Skin epidermis (tissue), 12 donors: ENCODE measurements at regions not wholly inside any gene's neighbourhood (a gene's known extent, or its start where the extent isn't known, plus 50 kb on each side); places are given as distances from the start of the nearest gene placed in this dataset.

Experiments
- H3K27ac ChIP-seq, 21 experiments: fragments of 200-600 bp; sonication (generic) in 11 of 21; one replicate each; pipeline ENCODE4 v1.5.0; 2020; ENCODE audit warnings: mild to moderate bottlenecking in 3 of 21, inconsistent platforms in 2 of 21, moderate library complexity in 2 of 21
- H3K4me3 ChIP-seq, 7 experiments: fragments of 200-600 bp; sonication (generic) in 2 of 7; one replicate each; pipeline ENCODE4 v1.5.0; 2020; ENCODE audit warnings: inconsistent platforms in 2 of 7, mild to moderate bottlenecking in 2 of 7, moderate library complexity in 1 of 7

DNA sequence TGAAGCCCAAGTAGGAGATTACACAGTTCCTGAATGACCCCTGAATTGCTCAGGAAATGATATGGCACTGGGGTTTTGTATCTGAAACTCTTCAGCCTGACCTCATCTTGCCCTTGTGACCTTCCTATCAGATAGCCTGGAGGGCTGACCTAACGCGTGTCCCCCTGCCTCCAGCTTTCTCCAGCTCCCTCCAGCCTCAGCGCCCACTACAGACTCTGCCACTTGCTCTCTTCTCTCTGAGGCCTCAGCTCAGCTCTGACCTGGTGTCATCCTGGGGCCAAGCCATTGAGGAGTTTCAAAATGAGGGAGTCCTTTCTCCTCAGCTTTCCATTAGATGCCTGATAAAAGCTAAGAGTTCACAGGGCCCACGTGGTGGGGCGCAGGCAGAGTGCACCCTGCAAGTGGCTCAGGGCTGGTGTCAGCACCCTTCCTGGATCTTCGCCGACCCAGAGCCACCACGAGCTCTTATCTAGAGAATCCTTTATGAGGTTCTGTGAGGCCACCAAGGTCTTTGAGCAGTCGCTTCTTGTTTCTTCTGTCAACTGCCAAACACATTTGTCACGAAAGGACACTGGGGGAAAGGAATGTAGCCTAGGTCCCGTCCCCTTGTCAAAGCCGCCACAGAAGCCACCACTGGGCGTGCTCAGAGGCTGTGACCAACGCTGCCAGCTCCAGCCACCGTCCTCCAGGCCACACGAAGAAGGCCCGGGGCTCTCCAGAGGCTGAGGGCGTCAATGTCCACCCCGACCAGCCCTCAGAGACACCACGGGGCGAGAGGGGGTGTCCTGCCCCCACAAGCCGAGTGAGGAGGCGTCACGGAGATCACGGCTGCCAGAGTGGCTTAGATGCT lies 131.3 kb upstream of the GPC1 start:
- Histone ChIP-seq H3K4me3 (no peak overlapping the region), H3K27ac (no peak overlapping the region)

DNA sequence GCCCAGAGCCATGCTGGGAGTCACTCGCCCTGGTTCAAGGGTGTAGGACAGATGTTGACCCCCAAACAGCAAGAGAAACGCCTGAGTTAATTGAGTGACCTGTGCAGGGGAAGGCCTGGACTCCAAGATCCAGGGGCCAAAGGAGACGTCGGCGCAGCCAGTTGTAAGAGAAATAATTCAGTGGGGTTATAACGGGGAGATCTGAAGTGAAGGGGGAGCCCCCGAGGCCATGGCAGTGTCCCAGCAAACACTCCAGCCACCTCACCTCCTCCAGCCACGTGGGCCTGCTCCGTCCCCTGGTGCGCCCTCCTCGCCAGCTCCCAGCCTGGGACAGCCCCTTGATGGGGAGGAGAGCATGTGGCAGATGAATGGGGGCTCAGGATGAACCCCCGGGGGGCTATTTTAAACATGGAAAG lies 130.7 kb upstream of the GPC1 start:
- Histone ChIP-seq H3K4me3 (no peak overlapping the region), H3K27ac (no peak overlapping the region)

DNA sequence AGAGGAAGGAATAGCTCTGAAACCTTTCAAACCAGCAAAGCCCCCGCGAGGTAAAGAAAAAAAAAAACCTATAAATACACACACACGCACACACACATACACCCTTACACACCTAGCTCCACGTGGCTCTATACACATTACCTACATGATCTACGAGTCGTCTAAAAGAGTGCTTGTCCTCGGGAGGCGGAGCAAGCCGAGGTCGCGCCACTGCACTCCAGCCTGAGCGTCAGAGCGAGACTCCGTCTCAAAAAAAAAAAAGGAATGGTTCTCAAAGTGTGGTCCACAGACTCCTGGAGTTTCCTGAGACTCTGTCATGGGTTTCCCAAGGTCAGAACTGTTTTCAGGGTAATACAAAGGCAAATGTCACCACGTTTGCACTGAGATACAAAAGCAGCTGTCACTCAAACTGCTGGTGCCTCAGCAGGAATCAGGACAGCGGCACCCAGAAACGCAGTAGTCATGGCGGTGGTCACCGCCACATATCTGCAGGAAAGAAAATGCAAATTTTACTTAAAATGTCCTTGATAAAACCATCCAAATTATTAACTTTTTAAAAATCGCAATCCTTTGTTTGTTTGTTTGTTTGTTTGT lies 130.0 kb upstream of the GPC1 start:
- Histone ChIP-seq H3K4me3 (no peak overlapping the region), H3K27ac (no peak overlapping the region)

DNA sequence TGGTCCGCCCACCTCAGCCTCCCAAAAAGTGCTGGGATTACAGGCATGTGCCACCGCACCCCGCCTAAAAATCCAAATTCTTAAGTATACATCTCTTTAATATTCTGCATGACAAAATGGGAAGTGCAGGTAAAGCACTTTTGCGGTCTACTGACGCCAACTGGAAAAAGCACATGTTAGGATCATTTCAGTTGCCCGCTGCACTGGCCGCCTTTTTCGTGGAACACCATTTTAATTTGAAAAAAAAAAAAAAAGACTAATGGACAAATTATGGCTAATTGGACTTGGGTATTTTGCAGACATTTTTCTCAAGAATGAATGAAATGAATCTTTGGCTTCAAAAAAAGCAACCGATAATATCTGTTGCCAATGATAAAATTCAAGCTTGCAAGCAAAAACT lies 129.3 kb upstream of the GPC1 start:
- Histone ChIP-seq H3K4me3 (no peak overlapping the region), H3K27ac (no peak overlapping the region)

DNA sequence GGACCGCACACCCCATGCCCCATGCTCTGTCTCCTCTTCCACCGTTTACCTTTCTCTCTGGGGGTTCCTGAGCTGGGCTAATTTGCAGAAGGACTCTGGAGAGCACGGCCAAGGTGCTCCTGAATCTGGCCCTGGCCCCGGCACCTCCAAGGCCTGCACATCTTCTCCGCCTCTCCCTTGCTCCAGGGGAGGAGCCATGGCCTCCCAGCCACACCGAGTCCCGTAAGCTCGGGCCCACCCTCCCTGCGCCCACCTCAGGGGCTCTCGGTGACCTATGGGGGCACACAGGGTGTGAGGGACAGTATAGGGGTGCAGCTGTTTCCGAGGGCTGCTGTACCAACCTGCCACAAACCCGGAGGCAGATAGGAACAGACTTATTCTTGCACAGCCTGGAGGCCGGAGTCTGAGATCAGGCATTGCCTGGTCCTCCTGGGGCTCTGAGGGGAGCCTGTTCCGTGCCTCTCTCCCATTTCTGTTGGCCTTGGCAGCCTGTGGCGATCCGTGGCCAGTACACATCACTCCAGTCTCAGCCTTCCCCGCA lies 127.3 kb upstream of the GPC1 start:
- no peak overlapping the region for H3K4me3 ChIP-seq
- no peak overlapping the region for H3K27ac ChIP-seq

DNA sequence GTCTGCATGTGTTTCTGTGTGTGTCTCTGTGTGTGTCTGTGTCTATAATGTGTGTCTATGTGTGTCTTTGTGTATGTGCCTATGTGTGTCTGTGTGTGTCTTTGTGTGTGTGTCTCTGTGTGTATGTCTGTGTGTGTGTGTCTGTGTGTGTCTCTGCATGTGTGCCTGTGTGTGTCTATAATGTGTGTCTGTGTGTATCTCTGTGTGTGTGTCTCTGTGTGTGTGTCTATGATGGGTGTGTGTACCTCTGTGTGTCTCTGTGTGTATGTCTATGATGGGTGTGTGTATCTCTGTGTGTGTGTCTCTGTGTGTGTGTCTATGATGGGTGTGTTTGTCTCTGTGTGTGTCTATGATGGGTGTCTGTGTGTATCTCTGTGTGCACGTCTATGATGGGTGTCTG lies 126.2 kb upstream of the GPC1 start:
- Histone ChIP-seq H3K27ac (no peak overlapping the region), H3K4me3 (no peak overlapping the region)

DNA sequence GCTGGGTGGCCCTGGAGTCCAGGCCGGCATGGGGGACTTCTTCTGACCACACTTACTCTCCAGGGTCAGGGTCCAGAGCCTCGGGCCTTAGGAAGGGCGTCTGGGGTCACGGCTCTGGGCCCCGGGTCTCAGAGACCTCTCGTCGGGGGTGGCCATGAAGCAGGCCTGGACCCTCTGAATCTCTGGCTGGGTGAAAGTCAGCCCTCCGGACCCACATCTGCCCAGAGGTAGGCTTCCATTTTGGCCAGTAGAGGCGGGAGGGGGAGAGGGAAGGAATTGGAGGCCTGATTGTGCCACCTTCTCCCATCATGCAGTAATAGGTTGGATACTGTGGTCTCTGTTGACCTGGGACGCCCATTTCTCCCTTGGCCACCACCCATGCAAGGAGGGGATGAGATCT lies 125.3 kb upstream of the GPC1 start:
- Histone ChIP-seq H3K4me3 (no peak overlapping the region), H3K27ac (no peak overlapping the region)

DNA sequence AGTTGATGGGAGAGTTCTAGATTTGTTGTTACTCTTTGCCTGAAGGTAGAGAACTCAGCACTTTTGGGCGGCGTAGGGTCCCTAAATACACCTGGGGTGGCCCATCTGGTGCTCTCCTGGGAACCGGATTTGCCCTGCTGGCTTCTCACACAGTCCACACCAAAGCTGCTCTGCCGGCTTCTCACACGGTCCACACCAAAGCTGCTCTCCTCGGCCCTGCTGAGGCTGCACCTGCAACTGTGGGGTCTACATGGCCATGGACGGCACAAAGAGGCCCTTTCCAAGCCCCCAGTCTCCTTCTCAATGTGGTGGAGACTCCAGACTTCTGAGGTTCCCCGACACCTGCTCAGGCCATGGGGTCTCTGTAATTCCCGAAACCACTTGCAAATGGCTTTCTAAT lies 124.8 kb upstream of the GPC1 start:
- H3K27ac ChIP-seq = no peak overlapping the region

DNA sequence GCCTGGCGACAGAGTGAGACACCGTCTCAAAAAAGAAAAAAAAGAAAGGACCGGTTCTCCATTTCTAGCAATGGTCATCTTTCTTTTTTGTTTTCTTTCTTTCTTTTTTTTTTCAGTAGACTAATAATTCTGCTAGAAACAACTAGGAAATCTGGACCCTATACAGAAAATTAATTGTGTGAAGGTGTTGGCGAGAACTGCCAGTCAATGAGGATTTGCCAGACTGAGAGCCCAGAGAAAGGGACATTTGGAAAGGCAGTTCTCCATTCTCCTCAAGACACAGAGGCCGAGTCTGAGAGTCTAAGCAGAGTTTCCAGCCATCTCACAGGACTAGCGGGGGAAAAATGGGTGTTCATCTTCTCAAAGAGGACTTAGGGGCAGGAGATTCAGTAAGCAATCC lies 123.6 kb upstream of the GPC1 start:
- H3K4me3 ChIP-seq = no peak overlapping the region
- no peak overlapping the region for H3K27ac ChIP-seq

More for the DNA sequence above, 124.8 kb upstream of the GPC1 start:
- H3K4me3 ChIP-seq = no peak overlapping the region

DNA sequence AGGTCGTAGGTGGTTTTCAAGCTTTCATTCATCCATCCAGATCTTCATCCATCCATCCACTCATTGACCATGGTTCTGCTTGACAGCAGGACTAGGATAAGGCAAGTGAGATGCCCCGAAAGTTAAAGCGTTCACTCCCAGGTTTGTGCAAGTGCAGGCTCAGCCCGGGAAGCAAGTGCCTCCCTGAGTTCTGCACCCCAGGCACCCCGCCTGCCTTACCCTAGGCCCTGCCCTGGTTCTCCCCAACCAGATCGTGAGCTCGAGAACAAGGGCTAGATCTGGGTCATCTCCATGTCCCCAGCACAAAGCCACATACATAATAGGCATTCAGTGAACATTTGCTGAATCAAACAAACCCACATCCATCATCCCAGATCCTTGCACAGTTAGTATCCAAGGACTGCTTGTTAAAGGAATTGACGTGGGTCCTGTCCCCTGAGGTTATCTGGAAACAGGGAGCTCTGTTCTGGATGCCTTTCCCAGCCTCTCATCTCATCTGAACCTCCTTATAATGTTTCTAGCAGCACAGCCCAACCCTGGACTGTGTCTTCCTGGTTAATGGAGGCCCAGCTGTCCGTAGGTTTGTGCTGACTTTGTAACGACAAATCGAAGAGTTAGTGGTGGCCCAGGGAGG lies 116.1 kb upstream of the GPC1 start:
- Histone ChIP-seq H3K27ac (peak overlapping the region in 15 of 21 experiments; percentile 14 to 82 (median 63)), H3K4me3 (no peak overlapping the region)

DNA sequence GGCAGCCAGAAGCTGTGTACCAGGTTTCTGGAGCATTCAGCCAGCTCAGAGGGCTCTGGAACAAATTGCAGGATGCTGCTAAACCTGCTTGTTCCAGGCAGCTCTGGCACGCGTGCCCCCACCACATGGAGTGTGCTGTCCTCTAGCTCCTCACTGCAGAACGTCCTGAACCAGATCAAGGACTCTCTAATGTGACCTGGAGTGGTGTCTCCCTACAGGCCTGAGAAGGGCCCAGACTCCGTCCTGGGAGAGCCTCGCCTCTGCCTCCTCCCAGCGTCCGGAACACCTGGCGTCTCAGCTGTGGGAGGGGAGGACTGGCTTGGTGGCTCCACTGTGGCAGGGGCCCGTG lies 115.6 kb upstream of the GPC1 start:
- no peak overlapping the region for H3K4me3 ChIP-seq
- H3K27ac ChIP-seq = peak overlapping the region in 16 of 21 experiments; percentile 14 to 82 (median 64)

DNA sequence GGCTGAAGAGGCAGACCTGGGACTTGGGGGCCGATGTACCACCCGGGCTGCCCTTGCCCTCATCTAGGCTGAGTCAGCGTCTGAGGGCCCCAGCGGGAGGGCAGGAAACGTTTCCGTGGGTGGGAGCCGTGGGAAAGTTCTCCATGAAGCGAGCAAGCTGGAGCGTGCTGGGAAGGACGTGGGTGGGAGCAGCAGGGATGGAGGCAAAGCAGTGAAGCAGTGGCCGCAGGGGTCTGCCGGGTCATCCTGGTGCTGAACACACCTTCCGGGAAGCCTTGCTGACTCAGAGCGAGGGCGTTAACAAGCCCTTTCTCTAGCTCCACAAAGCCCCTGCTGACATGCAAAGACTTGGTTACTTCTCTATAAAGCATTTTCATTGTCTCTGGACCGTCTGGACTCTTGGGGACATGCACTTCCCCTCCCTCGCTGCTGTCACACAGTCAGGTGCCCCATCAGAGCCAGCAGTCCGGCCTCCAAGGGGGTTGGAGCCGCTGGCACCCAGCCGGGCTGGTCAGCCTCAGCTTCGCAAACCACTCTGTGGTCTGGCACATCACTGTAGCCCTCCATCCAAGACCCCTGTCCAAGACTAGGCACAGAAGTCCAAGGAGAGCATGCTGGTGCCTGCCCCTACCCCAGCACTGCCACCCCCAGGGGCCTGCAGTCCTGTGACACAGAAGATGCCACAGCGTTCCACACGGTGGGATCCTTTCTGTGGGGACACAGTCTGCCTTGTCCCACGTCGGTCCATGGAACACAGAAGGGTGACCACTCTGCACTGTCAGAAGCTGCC lies 115.1 kb upstream of the GPC1 start:
- Histone ChIP-seq H3K27ac (peak overlapping the region in 19 of 21 experiments; percentile 4 to 82 (median 62)), H3K4me3 (no peak overlapping the region)

DNA sequence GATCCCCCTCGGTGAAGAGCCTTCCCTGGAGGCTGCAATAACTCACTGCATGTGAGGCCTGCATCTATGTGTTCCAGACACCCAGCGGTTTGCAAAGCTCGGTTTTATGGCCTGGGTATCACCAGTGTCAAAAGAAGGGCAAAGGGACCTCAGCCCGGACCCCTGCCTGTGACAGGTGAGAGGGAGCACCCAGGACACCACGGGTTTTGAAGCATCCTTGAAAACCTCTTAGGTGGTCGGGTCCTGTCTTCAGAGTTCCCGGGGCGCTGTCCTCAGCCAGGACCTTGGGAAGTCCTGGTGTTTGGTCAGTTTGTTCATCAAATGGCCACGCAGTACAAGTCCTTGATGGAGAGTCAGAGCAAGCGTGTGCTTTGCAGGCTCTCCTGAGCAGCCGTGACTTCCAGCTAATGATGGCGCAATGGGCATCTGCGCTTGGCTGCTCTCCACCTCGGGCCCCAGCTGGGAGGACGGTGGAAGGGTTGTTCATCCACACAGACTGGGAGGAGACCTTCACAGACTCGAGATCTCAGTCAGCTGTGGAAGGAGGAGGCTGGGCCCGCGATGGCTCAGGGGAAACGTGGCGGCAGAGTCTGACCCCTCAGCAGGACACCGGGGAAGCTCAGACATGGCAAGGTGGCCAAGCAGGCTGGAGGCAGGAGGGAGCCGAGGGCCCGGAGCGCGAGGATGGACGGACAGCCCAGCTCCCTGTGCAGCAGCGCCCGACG lies 113.1 kb upstream of the GPC1 start:
- Histone ChIP-seq H3K4me3 (no peak overlapping the region), H3K27ac (no peak overlapping the region)

DNA sequence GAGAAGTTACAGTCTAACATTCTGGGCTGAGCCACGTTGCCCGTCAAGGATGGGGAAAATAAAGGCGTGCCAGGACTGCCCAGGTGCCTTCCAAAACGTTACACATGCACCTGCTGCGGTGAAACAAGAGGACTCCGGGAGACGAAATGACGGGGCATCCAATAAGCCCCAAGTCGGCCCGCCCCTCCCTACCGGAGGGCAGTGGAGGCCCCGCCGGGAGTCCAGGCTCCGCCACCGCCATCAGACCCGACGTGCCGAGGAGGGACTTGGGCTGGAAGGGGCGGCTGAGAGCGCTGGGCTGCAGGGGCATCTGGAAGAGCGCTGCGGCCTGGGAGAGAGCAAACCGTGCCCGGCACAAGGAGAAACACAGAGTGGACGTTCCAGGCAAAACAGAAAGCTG lies 112.5 kb upstream of the GPC1 start:
- H3K4me3 ChIP-seq = no peak overlapping the region

DNA sequence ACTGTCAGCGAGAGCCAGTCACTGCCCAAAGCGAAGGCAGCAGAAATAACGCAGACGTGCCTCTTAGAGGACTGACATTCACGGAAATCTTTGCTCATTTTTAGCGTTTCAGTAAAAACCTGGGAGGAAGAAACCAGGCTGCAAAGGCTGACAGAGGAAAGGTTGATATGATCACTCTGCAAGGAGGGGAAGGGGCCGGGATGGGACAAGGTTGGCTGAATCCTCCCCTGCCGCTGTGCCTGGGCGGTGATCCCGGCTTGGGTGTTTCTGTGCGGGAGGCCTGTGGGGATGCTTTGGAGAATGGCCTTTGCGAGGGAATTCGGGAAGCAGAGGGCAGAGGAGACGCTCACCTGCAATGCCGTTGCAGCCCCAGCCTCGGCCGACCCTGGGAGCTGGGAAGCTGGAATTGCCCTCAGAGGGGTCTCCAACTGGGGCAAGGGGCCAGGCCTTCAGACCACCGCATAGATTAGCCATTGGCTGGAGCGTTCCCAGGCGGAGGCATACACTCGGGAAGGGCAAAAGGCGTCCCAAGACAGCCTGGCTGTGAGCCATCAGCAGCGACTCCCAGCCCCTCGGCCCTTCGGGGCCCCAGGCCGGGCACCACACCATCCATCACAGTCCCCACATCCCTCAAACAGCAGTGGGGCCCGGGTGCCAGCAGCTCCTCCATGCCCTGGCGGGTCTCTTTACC lies 111.7 kb upstream of the GPC1 start:
- Histone ChIP-seq H3K4me3 (no peak overlapping the region), H3K27ac (no peak overlapping the region)

More for the DNA sequence above, 112.5 kb upstream of the GPC1 start:
- no peak overlapping the region for H3K27ac ChIP-seq

DNA sequence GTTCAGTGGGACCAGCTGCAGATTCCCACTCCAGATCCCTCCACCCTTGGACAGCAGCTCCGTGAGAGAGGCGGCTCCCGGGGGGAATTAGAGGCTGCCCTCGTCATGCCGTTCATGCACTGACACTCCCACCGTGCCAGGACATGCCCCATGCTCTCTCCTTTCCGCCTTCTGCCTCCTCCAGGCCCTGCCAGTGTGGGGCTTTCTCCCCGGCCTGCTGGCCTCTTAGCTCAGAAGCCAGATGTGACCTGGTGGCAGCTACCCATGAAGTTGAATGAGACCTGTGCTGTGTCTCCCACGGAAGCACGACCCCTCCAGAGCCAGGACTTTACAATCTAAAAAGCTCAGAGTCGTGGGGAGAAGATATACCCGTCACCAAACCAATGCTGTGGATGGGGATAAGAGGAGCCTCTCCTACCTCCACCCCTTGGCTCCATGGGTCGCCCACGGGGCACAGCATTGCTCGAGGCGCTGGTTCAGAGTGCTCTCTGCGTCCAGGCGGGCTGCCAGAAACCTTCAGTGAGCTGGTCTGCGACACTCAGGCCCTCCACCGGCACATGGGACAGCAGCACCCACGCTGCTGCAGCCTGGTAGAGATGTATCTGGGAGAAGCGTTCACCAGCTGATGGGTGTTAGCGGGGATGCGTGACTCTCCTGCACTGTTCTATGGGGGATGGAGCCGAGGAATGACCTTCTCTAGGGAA lies 111.0 kb upstream of the GPC1 start:
- Histone ChIP-seq H3K27ac (peak overlapping the region in 1 of 21 experiments; percentile 10), H3K4me3 (no peak overlapping the region)

DNA sequence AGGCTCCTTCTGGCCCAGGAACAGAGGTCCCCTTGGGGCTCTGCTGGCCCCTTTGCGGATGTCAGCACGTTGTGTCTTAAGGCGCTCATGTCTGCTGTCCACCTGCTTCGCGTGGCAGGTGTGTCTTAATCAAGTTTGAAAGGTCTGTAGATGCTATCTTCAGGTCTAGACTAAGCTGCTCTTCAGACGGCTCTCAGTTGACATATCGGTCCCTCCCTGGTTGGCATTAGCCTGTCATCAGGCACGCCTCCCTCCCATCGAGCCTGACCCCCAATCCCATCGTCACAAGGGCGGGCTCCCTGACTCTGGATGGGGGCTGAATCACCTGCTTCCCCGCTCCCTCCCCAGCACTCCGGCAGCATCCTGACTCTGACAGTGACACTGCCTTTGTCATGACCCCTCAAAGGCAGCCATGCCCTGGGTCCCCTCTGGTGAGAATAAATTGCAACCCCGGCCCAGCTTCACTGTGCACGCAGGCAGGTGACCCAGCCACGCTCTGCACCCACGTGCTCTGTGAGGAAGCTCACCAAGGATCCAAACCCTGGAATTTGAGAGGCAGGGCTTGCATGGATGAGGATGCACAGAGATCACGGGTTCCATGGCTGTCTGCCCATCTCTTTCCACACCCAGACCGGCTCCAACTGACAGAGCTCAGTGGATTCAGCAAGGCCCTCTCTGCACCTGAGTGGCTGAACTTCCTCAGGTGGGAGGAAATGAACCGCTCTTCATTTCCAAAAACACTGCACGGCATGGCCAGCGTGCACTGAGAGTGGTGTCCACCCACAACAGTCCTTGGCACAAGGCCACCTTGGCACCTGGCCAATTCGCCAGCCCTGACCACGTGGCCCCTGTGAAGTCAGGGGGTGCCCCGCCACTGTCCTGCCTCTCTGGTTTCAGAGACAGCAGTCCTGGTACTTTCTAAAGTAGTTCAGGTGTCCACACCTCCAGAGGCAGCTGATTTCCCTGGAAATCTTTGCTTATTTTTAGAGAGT lies 110.2 kb upstream of the GPC1 start:
- H3K27ac ChIP-seq = no peak overlapping the region

More for the DNA sequence above, 110.2 kb upstream of the GPC1 start:
- H3K4me3 ChIP-seq = no peak overlapping the region
